H1 (cell line): ENCODE measurements at regions not wholly inside any gene's neighbourhood (a gene's known extent, or its start where the extent isn't known, plus 50 kb on each side); places are given as distances from the start of the nearest gene placed in this dataset.

ENCODE experiments used
- CTCF ChIA-PET: fragments of 300-600 bp; sonication (Branson Sonifier 250); formaldehyde crosslinking; loops from one replicate; lab custom pipeline; 2021; ENCODE audit not compliant: partially characterized antibody; lab: Charles Lee
- POLR2A ChIA-PET: fragments of 300-600 bp; sonication (Branson Sonifier 250); formaldehyde crosslinking; loops from one replicate; lab custom pipeline; 2021; ENCODE audit warnings: inconsistent platforms; ENCODE audit not compliant: partially characterized antibody; lab: Charles Lee
- DNase-seq, 2 experiments: peaks; one replicate each; pipeline versions ENCODE4 v3.0.0 to v3.0.0-alpha.2; 2010 to 2022; ENCODE audit warnings: low spot score in 2 of 2, low read depth in 1 of 2, mixed read lengths in 1 of 2
- FAIRE-seq: peaks from 2 replicates; lab custom pipeline; 2011; peaks lifted over from hg19 to GRCh38; lab: Jason Lieb, UNC
- H2AFZ ChIP-seq: 2 replicates; pipeline ENCODE4 v1.8.1; 2012; ENCODE audit warnings: low read length, inconsistent platforms
- H2AK5ac ChIP-seq: 2 replicates; pipeline ENCODE4 v1.6.1; 2013; ENCODE audit warnings: low read depth, low read length
- H2BK120ac ChIP-seq: replicated peaks from 2 replicates; pipeline ENCODE3; 2013; ENCODE audit warnings: low read depth, low read length, inconsistent platforms
- H2BK12ac ChIP-seq: 2 replicates; pipeline ENCODE4 v1.6.1; 2013; ENCODE audit warnings: low read depth, low read length
- H2BK15ac ChIP-seq: 2 replicates; pipeline ENCODE4 v1.6.1; 2013; ENCODE audit warnings: low read length
- H2BK20ac ChIP-seq: 2 replicates; pipeline ENCODE4 v1.6.1; 2013; ENCODE audit warnings: low read length
- H2BK5ac ChIP-seq: 2 replicates; pipeline ENCODE4 v1.6.1; 2013; ENCODE audit warnings: low read depth, low read length
- H3K14ac ChIP-seq: 2 replicates; pipeline ENCODE4 v1.6.1; 2013; ENCODE audit warnings: inconsistent platforms; ENCODE audit not compliant: insufficient read length
- H3K18ac ChIP-seq: 2 replicates; pipeline ENCODE4 v1.6.1; 2013; ENCODE audit warnings: low read length; ENCODE audit errors: extremely low read depth
- H3K23ac ChIP-seq: 2 replicates; pipeline ENCODE4 v1.6.1; 2013; ENCODE audit warnings: inconsistent platforms; ENCODE audit not compliant: insufficient read length
- H3K23me2 ChIP-seq: 2 replicates; pipeline ENCODE4 v1.6.1; 2013; ENCODE audit warnings: low read depth, low read length
- H3K27ac ChIP-seq: 2 replicates; pipeline ENCODE4 v1.6.1; 2011; ENCODE audit warnings: low read depth, low read length, inconsistent platforms
- H3K27me3 ChIP-seq, 4 experiments: replicated peaks in 1 of 4; 1 replicate in 1 of 4; 2 replicates in 3 of 4; pipeline versions ENCODE4 v1.6.1 to v1.8.1; 2011 to 2013; ENCODE audit warnings: low read length in 3 of 4, mild to moderate bottlenecking in 3 of 4, inconsistent platforms in 2 of 4, mixed read lengths in 2 of 4, moderate library complexity in 1 of 4; ENCODE audit not compliant: control insufficient read depth in 3 of 4, insufficient read depth in 3 of 4; ENCODE audit errors: extremely low read depth in 1 of 4
- H3K36me3 ChIP-seq, 4 experiments: 2 replicates each; pipeline versions ENCODE4 v1.6.1 to v1.8.1; 2011 to 2013; ENCODE audit warnings: mild to moderate bottlenecking in 4 of 4, low read length in 3 of 4, moderate library complexity in 2 of 4, control low read depth in 1 of 4, inconsistent platforms in 1 of 4; ENCODE audit not compliant: insufficient read depth in 4 of 4, control insufficient read depth in 2 of 4
- H3K4ac ChIP-seq: replicated peaks from 2 replicates; pipeline ENCODE3; 2013; ENCODE audit warnings: low read length, low read depth, mixed read lengths, inconsistent platforms; ENCODE audit not compliant: insufficient read length
- H3K4me1 ChIP-seq, 4 experiments: replicated peaks in 1 of 4; 1 replicate in 1 of 4; 2 replicates in 3 of 4; pipeline versions ENCODE4 v1.6.1 to v1.8.1; 2011 to 2013; ENCODE audit warnings: low read length in 3 of 4, inconsistent platforms in 2 of 4, mixed read lengths in 1 of 4; ENCODE audit not compliant: insufficient read depth in 4 of 4, control insufficient read depth in 3 of 4
- H3K4me2 ChIP-seq, 2 experiments: 2 replicates each; pipeline versions ENCODE4 v1.6.1 to v1.8.1; 2011 to 2013; ENCODE audit warnings: low read depth in 2 of 2, low read length in 2 of 2, control low read depth in 1 of 2, inconsistent platforms in 1 of 2, mild to moderate bottlenecking in 1 of 2; ENCODE audit not compliant: insufficient read depth in 1 of 2
- H3K4me3 ChIP-seq, 4 experiments: fragments of 200-600, 300-600 bp in 1 of 4; sonication (generic), shearing (Covaris generic), sonication (Bioruptor Twin) in 1 of 4; 2 replicates each; pipeline versions ENCODE4 v1.5.1 to v1.8.1; 2011 to 2016; ENCODE audit warnings: low read length in 4 of 4, low read depth in 3 of 4, control low read depth in 2 of 4, inconsistent platforms in 2 of 4, mild to moderate bottlenecking in 2 of 4, mixed read lengths in 1 of 4, moderate library complexity in 1 of 4; ENCODE audit not compliant: insufficient read depth in 2 of 4; ENCODE audit errors: extremely low read depth in 1 of 4
- H3K56ac ChIP-seq: replicated peaks from 2 replicates; pipeline ENCODE3; 2013; ENCODE audit warnings: low read depth, mild to moderate bottlenecking, mixed read lengths, low read length, inconsistent platforms; ENCODE audit not compliant: insufficient read length
- H3K79me1 ChIP-seq: 2 replicates; pipeline ENCODE4 v1.6.1; 2013; ENCODE audit warnings: low read depth, low read length, control low read depth
- H3K79me2 ChIP-seq, 2 experiments: 2 replicates each; pipeline versions ENCODE4 v1.6.1 to v1.8.1; 2012 to 2013; ENCODE audit warnings: low read length in 2 of 2, mild to moderate bottlenecking in 2 of 2, inconsistent platforms in 1 of 2; ENCODE audit not compliant: insufficient read depth in 2 of 2, control insufficient read depth in 1 of 2
- H3K9ac ChIP-seq, 4 experiments: replicated peaks in 1 of 4; 1 replicate in 1 of 4; 2 replicates in 3 of 4; pipeline versions ENCODE4 v1.6.1 to v1.8.1; 2011 to 2013; ENCODE audit warnings: low read depth in 3 of 4, low read length in 3 of 4, control low read depth in 2 of 4, mild to moderate bottlenecking in 2 of 4, moderate library complexity in 2 of 4, inconsistent platforms in 1 of 4; ENCODE audit errors: extremely low read depth in 1 of 4
- H3K9me3 ChIP-seq, 2 experiments: 2 replicates each; pipeline versions ENCODE4 v1.6.1 to v1.8.1; 2012 to 2013; ENCODE audit warnings: mild to moderate bottlenecking in 2 of 2, moderate library complexity in 2 of 2, control low read depth in 1 of 2, inconsistent platforms in 1 of 2, low read depth in 1 of 2, low read length in 1 of 2, mixed read lengths in 1 of 2; ENCODE audit not compliant: insufficient read depth in 2 of 2
- H4K20me1 ChIP-seq, 2 experiments: replicated peaks in 1 of 2; 2 replicates each; pipeline versions ENCODE3 to v1.8.1; 2011 to 2013; ENCODE audit warnings: inconsistent platforms in 2 of 2, low read length in 2 of 2, mild to moderate bottlenecking in 1 of 2; ENCODE audit not compliant: insufficient read depth in 2 of 2, control insufficient read depth in 1 of 2
- H4K5ac ChIP-seq: 2 replicates; pipeline ENCODE4 v1.6.1; 2013; ENCODE audit warnings: low read length, low read depth, mixed read lengths, inconsistent platforms; ENCODE audit not compliant: insufficient read length
- H4K8ac ChIP-seq: 2 replicates; pipeline ENCODE4 v1.8.0; 2013; ENCODE audit warnings: mild to moderate bottlenecking, moderate library complexity, low read length, inconsistent platforms; ENCODE audit not compliant: insufficient read depth; ENCODE audit errors: extremely low read depth
- H4K91ac ChIP-seq: replicated peaks from 2 replicates; pipeline ENCODE3; 2013; ENCODE audit warnings: low read length, mixed read lengths, inconsistent platforms; ENCODE audit not compliant: insufficient read length
- E2F6 ChIP-seq: IDR thresholded peaks from 2 replicates; pipeline ENCODE4 v1.6.1; 2012; ENCODE audit warnings: inconsistent platforms
- MAX ChIP-seq: IDR thresholded peaks from 2 replicates; pipeline ENCODE4 v1.6.1; 2012; ENCODE audit warnings: inconsistent platforms
- NRF1 ChIP-seq: IDR thresholded peaks from 2 replicates; pipeline ENCODE4 v1.6.1; 2011; ENCODE audit warnings: mild to moderate bottlenecking, low read depth, low read length, improper control_type of control experiment
- RNF2 ChIP-seq: fragments of 200-900, 300-1000 bp; sonication (generic); IDR thresholded peaks from 2 replicates; pipeline ENCODE4 v1.7.1; 2016; ENCODE audit warnings: borderline replicate concordance, low read depth, mild to moderate bottlenecking, antibody characterized with exemption, low read length; ENCODE audit not compliant: poor library complexity, severe bottlenecking; ENCODE audit errors: missing control alignments
- RXRA ChIP-seq: IDR thresholded peaks from 2 replicates; pipeline ENCODE4 v1.6.1; 2011; ENCODE audit warnings: low read depth, mild to moderate bottlenecking, low read length, moderate library complexity; ENCODE audit not compliant: insufficient read depth
- TAF7 ChIP-seq: optimal IDR thresholded peaks from 2 replicates; pipeline ENCODE3; 2011; ENCODE audit warnings: low read depth, mild to moderate bottlenecking, inconsistent platforms, low read length, moderate library complexity, borderline replicate concordance
- WGBS, 2 experiments: shearing (Covaris generic) in 1 of 2; methylation state at CpG; one replicate each; pipeline versions ENCODE4 v1.1.6 to v1.1.7; 2013 to 2015; ENCODE audit warnings: low lambda C conversion rate in 2 of 2, mixed read lengths in 2 of 2, inconsistent platforms in 1 of 2, low coverage in 1 of 2, missing lambda C conversion rate in 1 of 2; ENCODE audit not compliant: insufficient replicate concordance in 2 of 2, insufficient coverage in 1 of 2, insufficient read length in 1 of 2; ENCODE audit errors: extremely low coverage in 1 of 2, missing lambda C conversion rate in 1 of 2; 5-methylcytosine and 5-hydroxymethylcytosine counted together
- TF ChIP-seq, protein P1 (sequence below), 3 experiments: IDR thresholded peaks; 1 replicate in 2 of 3; 2 replicates in 1 of 3; pipeline versions ENCODE4 v1.5.1 to v1.6.1; 2011; ENCODE audit warnings: low read length in 3 of 3, mild to moderate bottlenecking in 3 of 3, inconsistent platforms in 2 of 3, low read depth in 1 of 3, moderate library complexity in 1 of 3; ENCODE audit not compliant: insufficient read depth in 1 of 3; ENCODE audit errors: control extremely low read depth in 1 of 3

DNA sequence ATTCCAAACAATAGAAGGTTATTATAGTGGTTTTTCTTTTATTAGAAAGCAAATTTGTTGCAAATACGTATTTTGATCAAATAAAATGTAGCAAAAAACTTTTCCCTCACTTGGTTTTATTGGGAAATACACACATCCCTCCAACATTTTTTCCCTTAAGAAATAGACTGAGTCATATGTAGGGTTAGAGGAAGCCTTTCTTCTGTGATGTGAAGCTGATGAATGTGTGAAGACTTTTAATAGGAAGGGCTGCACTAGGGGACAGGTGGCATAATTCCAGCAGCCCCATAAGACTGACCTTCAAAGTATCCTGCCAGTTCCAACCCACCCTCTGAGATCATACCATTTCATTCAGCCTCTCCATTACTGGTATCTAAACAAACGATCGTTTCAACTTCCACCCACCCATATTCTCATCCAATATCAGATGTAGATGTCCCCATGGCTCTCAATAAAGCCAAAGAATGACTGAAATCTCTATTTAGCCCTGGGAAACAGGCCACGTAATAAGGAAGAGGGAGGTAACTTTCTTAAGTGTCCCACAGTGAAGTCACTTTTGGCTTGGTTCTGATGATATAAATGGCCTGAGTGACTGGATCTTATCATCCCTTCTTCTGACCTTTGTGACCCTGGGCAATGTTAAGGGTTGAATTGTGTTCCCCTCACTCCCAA lies 64.7 kb upstream of the LPAR1 start:
- WGBS, 2 experiments = 94% methylated on average over 4 of the region's 4 CpGs; no CpG with 5 or more reads in 1 of the 2 experiments
- H2AK5ac ChIP-seq = no peak overlapping the region
- H2BK120ac ChIP-seq = no peak overlapping the region
- DNase-seq (no peak), FAIRE-seq (no peak)
- no peak overlapping the region for H2BK5ac ChIP-seq
- ChIA-PET CTCF (no interaction called here), POLR2A (no interaction called here)
- H3K27me3 ChIP-seq = peaks cover 0 to 3% (median 0%) of the 10 kb centered on the region in 4 experiments; a peak in 1 of 7 replicates
- H2BK20ac ChIP-seq = no peak overlapping the region
- peaks cover 0 to 10% (median 6%) of the 10 kb centered on the region in 4 experiments; a peak in 4 of 7 replicates for H3K4me1 ChIP-seq
- H2AFZ ChIP-seq = no peak overlapping the region
- H2BK15ac ChIP-seq = no peak overlapping the region
- H4K8ac ChIP-seq = no peak overlapping the region
- H4K91ac ChIP-seq = no peak overlapping the region
- H3K23me2 ChIP-seq = no peaks in the 10 kb centered on the region
- no peak overlapping the region for H3K27ac ChIP-seq
- H4K5ac ChIP-seq = no peak overlapping the region
- no peak overlapping the region for H3K23ac ChIP-seq
- H2BK12ac ChIP-seq = no peak overlapping the region
- H3K18ac ChIP-seq = no peak overlapping the region
- no peak overlapping the region for H3K56ac ChIP-seq
- H3K36me3 ChIP-seq = no peaks in the 10 kb centered on the region
- no peaks in the 10 kb centered on the region for H3K79me2 ChIP-seq
- H3K9me3 ChIP-seq = no peaks in the 10 kb centered on the region
- H4K20me1 ChIP-seq = peaks cover 0 to 1% of the 10 kb centered on the region in 2 experiments
- no peak overlapping the region for H3K4me3 ChIP-seq
- H3K14ac ChIP-seq = no peak overlapping the region
- H3K79me1 ChIP-seq = no peaks in the 10 kb centered on the region
- no peak overlapping the region for H3K4me2 ChIP-seq
- H3K9ac ChIP-seq = no peak overlapping the region
- H3K4ac ChIP-seq = no peak overlapping the region
- no peak for TF ChIP-seq E2F6
- no peak for TF ChIP-seq TAF7
- TF ChIP-seq, protein P1, sequence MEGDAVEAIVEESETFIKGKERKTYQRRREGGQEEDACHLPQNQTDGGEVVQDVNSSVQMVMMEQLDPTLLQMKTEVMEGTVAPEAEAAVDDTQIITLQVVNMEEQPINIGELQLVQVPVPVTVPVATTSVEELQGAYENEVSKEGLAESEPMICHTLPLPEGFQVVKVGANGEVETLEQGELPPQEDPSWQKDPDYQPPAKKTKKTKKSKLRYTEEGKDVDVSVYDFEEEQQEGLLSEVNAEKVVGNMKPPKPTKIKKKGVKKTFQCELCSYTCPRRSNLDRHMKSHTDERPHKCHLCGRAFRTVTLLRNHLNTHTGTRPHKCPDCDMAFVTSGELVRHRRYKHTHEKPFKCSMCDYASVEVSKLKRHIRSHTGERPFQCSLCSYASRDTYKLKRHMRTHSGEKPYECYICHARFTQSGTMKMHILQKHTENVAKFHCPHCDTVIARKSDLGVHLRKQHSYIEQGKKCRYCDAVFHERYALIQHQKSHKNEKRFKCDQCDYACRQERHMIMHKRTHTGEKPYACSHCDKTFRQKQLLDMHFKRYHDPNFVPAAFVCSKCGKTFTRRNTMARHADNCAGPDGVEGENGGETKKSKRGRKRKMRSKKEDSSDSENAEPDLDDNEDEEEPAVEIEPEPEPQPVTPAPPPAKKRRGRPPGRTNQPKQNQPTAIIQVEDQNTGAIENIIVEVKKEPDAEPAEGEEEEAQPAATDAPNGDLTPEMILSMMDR (IDR thresholded peaks at IDR 0.05; ENCODE audit: control extremely low read depth in 1 of 3, insufficient read depth in 1 of 3, low read depth in 1 of 3, low read length in 3 of 3) = no peak
- TF ChIP-seq NRF1 = no peak
- TF ChIP-seq RXRA = no peak
- TF ChIP-seq RNF2 = no peak
- TF ChIP-seq MAX = no peak
